SK-N-SH treated with all-trans-retinoic acid at 6 μM for 48 hours (cell line): ENCODE measurements at regions not wholly inside any gene's neighbourhood (a gene's known extent, or its start where the extent isn't known, plus 50 kb on each side); places are given as distances from the start of the nearest gene placed in this dataset.
A peak's percentile ranks its signal among the peaks of the same experiment; 100 is the strongest.

Experiments
- ATAC-seq: fragments of 200-7000 bp; cut with Tn5 transposase; 3 replicates; pipeline ENCODE4 v1.9.1; 2020; ENCODE audit warnings: mild to moderate bottlenecking, moderate library complexity
- ARNTL ChIP-seq: fragments of 450-650 bp; formaldehyde crosslinking; IDR thresholded peaks from 2 replicates; pipeline ENCODE4 v1.5.0; 2020; ENCODE audit warnings: low read depth, mild to moderate bottlenecking, moderate library complexity, borderline replicate concordance
- BACH2 ChIP-seq: fragments of 250-450 bp; sonication (Bioruptor Pico); IDR thresholded peaks from 2 replicates; pipeline ENCODE4 v1.9.0; 2021; ENCODE audit warnings: mild to moderate bottlenecking, borderline replicate concordance
- ESRRG ChIP-seq: fragments of 250-450 bp; sonication (Bioruptor Pico); IDR thresholded peaks from 2 replicates; pipeline ENCODE4 v1.6.1; 2021; ENCODE audit warnings: mild to moderate bottlenecking
- GLIS3 ChIP-seq: fragments of 250-450 bp; sonication (Bioruptor Pico); IDR thresholded peaks from 2 replicates; pipeline ENCODE4 v1.5.0; 2020; ENCODE audit warnings: mild to moderate bottlenecking, moderate library complexity
- ISL1 ChIP-seq: fragments of 250-450 bp; sonication (Bioruptor Pico); IDR thresholded peaks from 2 replicates; pipeline ENCODE4 v2.1.2; 2022; ENCODE audit warnings: mild to moderate bottlenecking, moderate library complexity
- PPARA ChIP-seq: fragments of 250-450 bp; sonication (Bioruptor Pico); IDR thresholded peaks from 2 replicates; pipeline ENCODE4 v1.5.0; 2020; ENCODE audit warnings: mild to moderate bottlenecking, borderline replicate concordance
- RARB ChIP-seq: fragments of 250-450 bp; sonication (Bioruptor Pico); IDR thresholded peaks from 2 replicates; pipeline ENCODE4 v1.8.0; 2021; ENCODE audit warnings: mild to moderate bottlenecking, moderate library complexity
- TCF4 ChIP-seq: fragments of 250-450 bp; sonication (Bioruptor Pico); IDR thresholded peaks from 2 replicates; pipeline ENCODE4 v1.8.0; 2021; ENCODE audit warnings: mild to moderate bottlenecking, moderate library complexity, borderline replicate concordance
- ZC3H10 ChIP-seq: fragments of 250-450 bp; sonication (Bioruptor Pico); IDR thresholded peaks from 2 replicates; pipeline ENCODE4 v1.5.1; 2021; ENCODE audit warnings: mild to moderate bottlenecking, moderate library complexity
- ZFP3 ChIP-seq: fragments of 250-450 bp; sonication (Bioruptor Pico); IDR thresholded peaks from 2 replicates; pipeline ENCODE4 v1.5.0; 2020; ENCODE audit warnings: mild to moderate bottlenecking, moderate library complexity
- ZFP30 ChIP-seq: fragments of 450-650 bp; formaldehyde crosslinking; IDR thresholded peaks from 2 replicates; pipeline ENCODE4 v1.5.0; 2022; ENCODE audit warnings: mild to moderate bottlenecking, moderate library complexity
- ZNF565 ChIP-seq: fragments of 450-650 bp; formaldehyde crosslinking; conservative IDR thresholded peaks from 2 replicates; pipeline ENCODE4 v1.5.0; 2020; ENCODE audit warnings: low read depth, mild to moderate bottlenecking, moderate library complexity
- ZNF70 ChIP-seq: fragments of 450-650 bp; formaldehyde crosslinking; IDR thresholded peaks from 2 replicates; pipeline ENCODE4 v1.5.0; 2020; ENCODE audit warnings: mild to moderate bottlenecking, moderate library complexity
- ZNF8 ChIP-seq: fragments of 450-650 bp; formaldehyde crosslinking; IDR thresholded peaks from 2 replicates; pipeline ENCODE4 v1.5.0; 2020; ENCODE audit warnings: mild to moderate bottlenecking, moderate library complexity
- TF ChIP-seq, protein P1 (sequence below): fragments of 250-450 bp; sonication (Bioruptor Pico); IDR thresholded peaks from 2 replicates; pipeline ENCODE4 v1.5.1; 2021; ENCODE audit warnings: mild to moderate bottlenecking, moderate library complexity
- TF ChIP-seq, protein P2 (sequence below): fragments of 250-450 bp; sonication (Bioruptor Pico); IDR thresholded peaks from 2 replicates; pipeline ENCODE4 v1.8.0; 2020; ENCODE audit warnings: mild to moderate bottlenecking, moderate library complexity, borderline replicate concordance
- TF ChIP-seq, protein P3 (sequence below): fragments of 250-450 bp; sonication (Bioruptor Pico); IDR thresholded peaks from 2 replicates; pipeline ENCODE4 v1.5.0; 2020; ENCODE audit warnings: mild to moderate bottlenecking, moderate library complexity
- TF ChIP-seq, protein P4 (sequence below): fragments of 250-450 bp; sonication (Bioruptor Pico); IDR thresholded peaks from 2 replicates; pipeline ENCODE4 v1.5.1; 2020; ENCODE audit warnings: low read depth, mild to moderate bottlenecking, moderate library complexity

DNA sequence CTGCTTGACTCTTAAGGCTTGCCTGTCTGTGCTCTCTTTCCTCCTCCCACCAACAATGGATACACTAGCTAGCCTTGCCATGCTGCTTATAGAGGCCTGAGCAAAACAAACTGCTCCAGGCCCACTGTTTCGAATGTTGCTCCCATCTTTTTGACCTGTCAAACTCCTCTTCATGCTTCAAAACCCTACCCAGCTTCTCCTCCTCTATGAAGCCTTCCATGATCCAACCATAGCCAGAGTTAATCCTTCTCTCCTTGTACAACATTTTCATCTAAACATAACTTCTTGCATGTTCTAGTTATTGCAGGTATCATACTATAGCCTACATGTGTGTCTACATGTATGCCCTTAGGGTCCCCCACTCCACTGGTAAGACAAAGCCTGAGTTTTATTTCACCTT, 426.7 kb upstream of the MGMT start:
- TF ChIP-seq TCF4 (no peak), ZNF70 (CRISPR knock-in tag) (peak; percentile 83), ZFP3 (peak; percentile 62; the same call in 1 of the 2 replicates)
- no peak for ATAC-seq

DNA sequence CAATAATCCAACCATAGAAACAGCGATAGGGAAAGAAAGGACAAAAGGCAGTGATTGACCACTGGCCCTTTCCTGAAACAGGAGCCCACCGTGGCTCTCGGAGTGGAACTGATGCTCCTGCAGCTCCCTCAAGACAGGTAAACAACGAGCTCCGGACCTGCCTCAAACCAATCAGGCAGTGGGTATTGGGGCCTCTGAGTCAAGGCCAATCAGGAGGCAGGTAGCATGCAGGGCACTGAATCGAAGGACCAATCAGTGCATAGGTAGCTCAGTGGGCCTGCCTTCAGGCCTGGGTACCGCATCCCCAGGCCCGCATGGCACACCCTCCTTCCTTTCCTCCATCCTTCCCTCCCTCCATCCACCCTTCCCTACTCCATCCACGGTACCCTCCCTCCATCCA, 425.1 kb upstream of the MGMT start:
- no peak for TF ChIP-seq ZNF70 (CRISPR knock-in tag)
- no peak for TF ChIP-seq ZC3H10 (CRISPR knock-in tag)
- no peak for TF ChIP-seq ESRRG
- TF ChIP-seq, protein P1, sequence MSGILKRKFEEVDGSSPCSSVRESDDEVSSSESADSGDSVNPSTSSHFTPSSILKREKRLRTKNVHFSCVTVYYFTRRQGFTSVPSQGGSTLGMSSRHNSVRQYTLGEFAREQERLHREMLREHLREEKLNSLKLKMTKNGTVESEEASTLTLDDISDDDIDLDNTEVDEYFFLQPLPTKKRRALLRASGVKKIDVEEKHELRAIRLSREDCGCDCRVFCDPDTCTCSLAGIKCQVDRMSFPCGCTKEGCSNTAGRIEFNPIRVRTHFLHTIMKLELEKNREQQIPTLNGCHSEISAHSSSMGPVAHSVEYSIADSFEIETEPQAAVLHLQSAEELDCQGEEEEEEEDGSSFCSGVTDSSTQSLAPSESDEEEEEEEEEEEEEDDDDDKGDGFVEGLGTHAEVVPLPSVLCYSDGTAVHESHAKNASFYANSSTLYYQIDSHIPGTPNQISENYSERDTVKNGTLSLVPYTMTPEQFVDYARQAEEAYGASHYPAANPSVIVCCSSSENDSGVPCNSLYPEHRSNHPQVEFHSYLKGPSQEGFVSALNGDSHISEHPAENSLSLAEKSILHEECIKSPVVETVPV (CRISPR knock-in tag) = no peak
- TF ChIP-seq TCF4 = no peak
- no peak for TF ChIP-seq ARNTL
- no peak for TF ChIP-seq PPARA (CRISPR knock-in tag)
- TF ChIP-seq ZFP30 (CRISPR knock-in tag) = no peak
- TF ChIP-seq, protein P2, sequence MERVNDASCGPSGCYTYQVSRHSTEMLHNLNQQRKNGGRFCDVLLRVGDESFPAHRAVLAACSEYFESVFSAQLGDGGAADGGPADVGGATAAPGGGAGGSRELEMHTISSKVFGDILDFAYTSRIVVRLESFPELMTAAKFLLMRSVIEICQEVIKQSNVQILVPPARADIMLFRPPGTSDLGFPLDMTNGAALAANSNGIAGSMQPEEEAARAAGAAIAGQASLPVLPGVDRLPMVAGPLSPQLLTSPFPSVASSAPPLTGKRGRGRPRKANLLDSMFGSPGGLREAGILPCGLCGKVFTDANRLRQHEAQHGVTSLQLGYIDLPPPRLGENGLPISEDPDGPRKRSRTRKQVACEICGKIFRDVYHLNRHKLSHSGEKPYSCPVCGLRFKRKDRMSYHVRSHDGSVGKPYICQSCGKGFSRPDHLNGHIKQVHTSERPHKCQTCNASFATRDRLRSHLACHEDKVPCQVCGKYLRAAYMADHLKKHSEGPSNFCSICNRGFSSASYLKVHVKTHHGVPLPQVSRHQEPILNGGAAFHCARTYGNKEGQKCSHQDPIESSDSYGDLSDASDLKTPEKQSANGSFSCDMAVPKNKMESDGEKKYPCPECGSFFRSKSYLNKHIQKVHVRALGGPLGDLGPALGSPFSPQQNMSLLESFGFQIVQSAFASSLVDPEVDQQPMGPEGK (CRISPR knock-in tag) = no peak
- no peak for TF ChIP-seq ZFP3
- TF ChIP-seq ZNF565 (CRISPR knock-in tag) = no peak
- TF ChIP-seq, protein P3, sequence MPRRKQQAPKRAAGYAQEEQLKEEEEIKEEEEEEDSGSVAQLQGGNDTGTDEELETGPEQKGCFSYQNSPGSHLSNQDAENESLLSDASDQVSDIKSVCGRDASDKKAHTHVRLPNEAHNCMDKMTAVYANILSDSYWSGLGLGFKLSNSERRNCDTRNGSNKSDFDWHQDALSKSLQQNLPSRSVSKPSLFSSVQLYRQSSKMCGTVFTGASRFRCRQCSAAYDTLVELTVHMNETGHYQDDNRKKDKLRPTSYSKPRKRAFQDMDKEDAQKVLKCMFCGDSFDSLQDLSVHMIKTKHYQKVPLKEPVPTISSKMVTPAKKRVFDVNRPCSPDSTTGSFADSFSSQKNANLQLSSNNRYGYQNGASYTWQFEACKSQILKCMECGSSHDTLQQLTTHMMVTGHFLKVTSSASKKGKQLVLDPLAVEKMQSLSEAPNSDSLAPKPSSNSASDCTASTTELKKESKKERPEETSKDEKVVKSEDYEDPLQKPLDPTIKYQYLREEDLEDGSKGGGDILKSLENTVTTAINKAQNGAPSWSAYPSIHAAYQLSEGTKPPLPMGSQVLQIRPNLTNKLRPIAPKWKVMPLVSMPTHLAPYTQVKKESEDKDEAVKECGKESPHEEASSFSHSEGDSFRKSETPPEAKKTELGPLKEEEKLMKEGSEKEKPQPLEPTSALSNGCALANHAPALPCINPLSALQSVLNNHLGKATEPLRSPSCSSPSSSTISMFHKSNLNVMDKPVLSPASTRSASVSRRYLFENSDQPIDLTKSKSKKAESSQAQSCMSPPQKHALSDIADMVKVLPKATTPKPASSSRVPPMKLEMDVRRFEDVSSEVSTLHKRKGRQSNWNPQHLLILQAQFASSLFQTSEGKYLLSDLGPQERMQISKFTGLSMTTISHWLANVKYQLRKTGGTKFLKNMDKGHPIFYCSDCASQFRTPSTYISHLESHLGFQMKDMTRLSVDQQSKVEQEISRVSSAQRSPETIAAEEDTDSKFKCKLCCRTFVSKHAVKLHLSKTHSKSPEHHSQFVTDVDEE (CRISPR knock-in tag) = no peak
- TF ChIP-seq ISL1 (CRISPR knock-in tag) = no peak
- no peak for TF ChIP-seq RARB (CRISPR knock-in tag)
- TF ChIP-seq, all 23 proteins: peak for 0
- ATAC-seq = no peak

DNA sequence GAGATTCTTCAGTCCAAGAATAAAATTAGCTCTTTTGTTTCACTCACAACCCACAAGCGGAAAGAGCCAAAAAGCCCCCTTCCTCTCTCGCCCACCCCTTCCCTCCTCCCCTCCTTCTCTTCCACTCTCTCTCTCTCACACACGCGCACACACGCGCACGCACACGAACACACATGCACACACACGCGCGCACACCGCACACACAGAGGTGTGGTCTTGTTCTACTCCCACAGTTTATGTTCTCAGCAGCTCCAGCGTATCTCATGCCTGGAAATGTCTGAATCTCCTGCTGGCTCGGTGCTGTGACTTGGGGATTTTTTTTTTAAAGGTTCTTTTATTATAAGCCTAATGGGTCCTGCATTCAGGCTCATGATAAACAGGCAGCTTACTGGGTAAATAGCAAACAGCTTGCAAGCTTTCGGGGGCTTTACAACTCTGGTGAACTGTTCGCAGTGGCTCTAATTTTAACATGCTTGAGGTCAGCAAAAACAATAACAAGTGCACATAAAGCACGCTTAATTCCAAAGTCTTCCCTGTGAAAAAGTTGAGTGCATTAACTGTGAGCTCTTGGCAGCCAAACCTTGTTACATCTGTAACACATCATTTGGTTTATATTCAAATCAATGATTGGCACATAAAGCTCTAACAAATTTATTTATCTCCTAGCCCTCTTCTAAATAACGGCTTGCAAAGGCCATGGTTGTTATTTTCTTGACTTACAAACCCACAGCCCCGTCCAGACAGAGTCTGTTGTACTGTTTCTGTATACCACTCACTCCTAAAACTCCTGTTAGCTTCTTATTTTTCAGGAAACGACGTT, 424.1 kb upstream of the MGMT start:
- TF ChIP-seq, protein P4, sequence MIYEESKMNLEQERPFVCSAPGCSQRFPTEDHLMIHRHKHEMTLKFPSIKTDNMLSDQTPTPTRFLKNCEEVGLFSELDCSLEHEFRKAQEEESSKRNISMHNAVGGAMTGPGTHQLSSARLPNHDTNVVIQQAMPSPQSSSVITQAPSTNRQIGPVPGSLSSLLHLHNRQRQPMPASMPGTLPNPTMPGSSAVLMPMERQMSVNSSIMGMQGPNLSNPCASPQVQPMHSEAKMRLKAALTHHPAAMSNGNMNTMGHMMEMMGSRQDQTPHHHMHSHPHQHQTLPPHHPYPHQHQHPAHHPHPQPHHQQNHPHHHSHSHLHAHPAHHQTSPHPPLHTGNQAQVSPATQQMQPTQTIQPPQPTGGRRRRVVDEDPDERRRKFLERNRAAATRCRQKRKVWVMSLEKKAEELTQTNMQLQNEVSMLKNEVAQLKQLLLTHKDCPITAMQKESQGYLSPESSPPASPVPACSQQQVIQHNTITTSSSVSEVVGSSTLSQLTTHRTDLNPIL (CRISPR knock-in tag) = no peak
- TF ChIP-seq ZNF8 (CRISPR knock-in tag) (no peak), ZNF70 (CRISPR knock-in tag) (no peak), BACH2 (CRISPR knock-in tag) (no peak), ISL1 (CRISPR knock-in tag) (no peak), ZC3H10 (CRISPR knock-in tag) (no peak), ZFP3 (no peak), ZNF565 (CRISPR knock-in tag) (no peak), ARNTL (no peak), GLIS3 (no peak), TCF4 (no peak), PPARA (CRISPR knock-in tag) (no peak)
- TF ChIP-seq, protein P3 (CRISPR knock-in tag) = no peak
- TF ChIP-seq, protein P2 (CRISPR knock-in tag) = no peak

More for the DNA sequence above, 424.1 kb upstream of the MGMT start:
- ATAC-seq = no peak
